HepG2 (cell line): ENCODE measurements at regions not wholly inside any gene's neighbourhood (a gene's known extent, or its start where the extent isn't known, plus 50 kb on each side); places are given as distances from the start of the nearest gene placed in this dataset.
A peak's percentile ranks its signal among the peaks of the same experiment; 100 is the strongest.

Source experiments
- ATRX ChIP-seq: sonication (generic); formaldehyde crosslinking; IDR thresholded peaks from 2 replicates; pipeline ENCODE4 v1.4.0; 2020; ENCODE audit warnings: missing genetic modification reagents, borderline replicate concordance
- CEBPB ChIP-seq: IDR thresholded peaks from 2 replicates; pipeline ENCODE4 v1.6.1; 2011; ENCODE audit warnings: low read depth, low read length, improper control_type of control experiment, borderline replicate concordance
- FOXJ3 ChIP-seq: sonication (generic); formaldehyde crosslinking; IDR thresholded peaks from 2 replicates; pipeline ENCODE4 v1.4.0; 2020; ENCODE audit warnings: missing genetic modification reagents, mild to moderate bottlenecking, borderline replicate concordance
- HBP1 ChIP-seq: IDR thresholded peaks from 2 replicates; pipeline ENCODE4 v1.6.1; 2016; ENCODE audit warnings: low read depth, control low read depth
- HNF4A ChIP-seq: sonication (generic); formaldehyde crosslinking; IDR thresholded peaks from 2 replicates; pipeline ENCODE4 v1.4.0; 2020; ENCODE audit warnings: missing genetic modification reagents
- KLF12 ChIP-seq: sonication (generic); formaldehyde crosslinking; IDR thresholded peaks from 2 replicates; pipeline ENCODE4 v1.4.0; 2020; ENCODE audit warnings: missing genetic modification reagents, borderline replicate concordance
- PHF21A ChIP-seq: sonication (generic); formaldehyde crosslinking; IDR thresholded peaks from 2 replicates; pipeline ENCODE4 v1.5.0; 2020; ENCODE audit warnings: mild to moderate bottlenecking, missing genetic modification reagents
- REL ChIP-seq: sonication (generic); formaldehyde crosslinking; conservative IDR thresholded peaks from 2 replicates; pipeline ENCODE4 v1.8.0; 2022; ENCODE audit warnings: mild to moderate bottlenecking, missing genetic modification reagents, moderate library complexity
- REXO4 ChIP-seq: sonication (generic); formaldehyde crosslinking; IDR thresholded peaks from 2 replicates; pipeline ENCODE4 v1.8.0; 2022; ENCODE audit warnings: missing genetic modification reagents, mild to moderate bottlenecking, borderline replicate concordance
- TCF7 ChIP-seq: sonication (generic); IDR thresholded peaks from 2 replicates; pipeline ENCODE4 v1.6.1; 2016; ENCODE audit warnings: antibody characterized with exemption, low read depth
- TEAD3 ChIP-seq: optimal IDR thresholded peaks from 2 replicates; pipeline ENCODE3; 2016; ENCODE audit warnings: borderline replicate concordance
- TFDP2 ChIP-seq: sonication (generic); formaldehyde crosslinking; IDR thresholded peaks from 2 replicates; pipeline ENCODE4 v1.4.0; 2020; ENCODE audit warnings: missing genetic modification reagents
- THYN1 ChIP-seq: sonication (generic); formaldehyde crosslinking; IDR thresholded peaks from 2 replicates; pipeline ENCODE4 v1.8.1; 2023; ENCODE audit warnings: low read depth, mild to moderate bottlenecking, moderate library complexity, missing genetic modification reagents, borderline replicate concordance
- TP53 ChIP-seq: sonication (generic); formaldehyde crosslinking; conservative IDR thresholded peaks from 2 replicates; pipeline ENCODE4 v1.4.0; 2020; ENCODE audit warnings: missing genetic modification reagents
- ZSCAN22 ChIP-seq: sonication (generic); formaldehyde crosslinking; IDR thresholded peaks from 2 replicates; pipeline ENCODE4 v1.4.0; 2020; ENCODE audit warnings: mild to moderate bottlenecking, missing genetic modification reagents
- ZSCAN31 ChIP-seq: sonication (generic); formaldehyde crosslinking; IDR thresholded peaks from 2 replicates; pipeline ENCODE4 v1.5.0; 2020; ENCODE audit warnings: low read depth, mild to moderate bottlenecking, missing genetic modification reagents
- TF ChIP-seq, protein P1 (sequence below): fragments of 450-650 bp; IDR thresholded peaks from 2 replicates; pipeline ENCODE4 v1.6.1; 2017

DNA sequence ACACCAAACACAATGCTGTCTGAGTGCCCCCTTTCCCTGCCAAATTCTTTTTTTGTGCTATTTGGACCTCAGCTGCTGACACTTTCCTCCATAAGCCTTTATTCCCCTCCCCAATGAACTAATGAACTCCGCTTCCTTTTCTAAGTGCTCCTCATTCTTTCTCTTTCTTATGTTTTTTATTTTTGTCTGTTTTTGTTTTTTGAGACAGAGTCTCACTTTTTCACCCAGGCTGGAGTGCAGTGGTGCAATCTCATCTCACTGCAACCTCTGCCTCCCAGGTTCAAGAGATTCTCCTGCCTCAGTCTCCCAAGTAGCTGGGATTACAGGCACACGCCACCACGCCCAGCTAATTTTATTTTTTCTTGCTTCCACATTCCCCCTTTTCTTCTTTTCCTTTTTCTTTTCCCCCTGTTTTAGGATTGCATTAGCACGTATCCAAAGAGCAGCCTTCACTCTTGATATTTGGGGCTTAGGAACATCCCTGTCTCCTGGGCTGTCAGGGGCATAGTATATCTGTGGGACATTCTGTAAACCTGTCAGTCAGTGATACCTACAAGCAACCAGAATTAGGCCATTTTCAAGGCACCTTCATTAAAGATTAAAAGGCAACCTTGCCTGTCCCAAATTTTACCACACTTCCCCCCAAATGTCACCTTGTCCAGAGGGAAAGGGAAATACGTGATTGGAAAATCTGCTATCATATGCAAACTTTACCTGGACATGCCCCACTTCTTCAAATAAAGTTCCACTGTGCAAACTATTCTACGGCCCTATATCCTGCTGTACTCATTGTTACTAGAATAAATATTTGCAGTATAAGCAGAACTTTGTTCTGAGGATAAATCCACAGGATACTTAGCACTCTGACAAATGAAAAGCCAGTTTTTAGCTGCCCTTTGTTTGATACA is 65.1 kb upstream of the ACSL3 start (continued):
- peak; percentile 68; the same call in 1 of the 2 replicates for TF ChIP-seq ZSCAN22 (CRISPR knock-in tag)
- TF ChIP-seq, protein P1, sequence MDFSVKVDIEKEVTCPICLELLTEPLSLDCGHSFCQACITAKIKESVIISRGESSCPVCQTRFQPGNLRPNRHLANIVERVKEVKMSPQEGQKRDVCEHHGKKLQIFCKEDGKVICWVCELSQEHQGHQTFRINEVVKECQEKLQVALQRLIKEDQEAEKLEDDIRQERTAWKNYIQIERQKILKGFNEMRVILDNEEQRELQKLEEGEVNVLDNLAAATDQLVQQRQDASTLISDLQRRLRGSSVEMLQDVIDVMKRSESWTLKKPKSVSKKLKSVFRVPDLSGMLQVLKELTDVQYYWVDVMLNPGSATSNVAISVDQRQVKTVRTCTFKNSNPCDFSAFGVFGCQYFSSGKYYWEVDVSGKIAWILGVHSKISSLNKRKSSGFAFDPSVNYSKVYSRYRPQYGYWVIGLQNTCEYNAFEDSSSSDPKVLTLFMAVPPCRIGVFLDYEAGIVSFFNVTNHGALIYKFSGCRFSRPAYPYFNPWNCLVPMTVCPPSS: no peak
- TF ChIP-seq THYN1: no peak
- TF ChIP-seq CEBPB: no peak
- TF ChIP-seq TFDP2 (CRISPR knock-in tag): peak; percentile 39; the same call in 1 of the 2 replicates
- peak; percentile 95 for TF ChIP-seq FOXJ3 (CRISPR knock-in tag)
- TF ChIP-seq TCF7: peak; percentile 94
- TF ChIP-seq ATRX: no peak
- TF ChIP-seq HBP1 (CRISPR knock-in tag): peak; percentile 79; the same call in 1 of the 2 replicates
- no peak for TF ChIP-seq REL (CRISPR knock-in tag)
- peak; percentile 75 for TF ChIP-seq PHF21A (CRISPR knock-in tag)
- no peak for TF ChIP-seq KLF12 (CRISPR knock-in tag)
- TF ChIP-seq HNF4A (CRISPR knock-in tag): peak; percentile 94
- no peak for TF ChIP-seq TP53 (CRISPR knock-in tag)
- TF ChIP-seq REXO4 (CRISPR knock-in tag): peak; percentile 66; the same call in 1 of the 2 replicates
- 0 out of 2 replicates have a peak, but pooled peaks have one; percentile 37 for TF ChIP-seq ZSCAN31 (CRISPR knock-in tag)
- TF ChIP-seq TEAD3 (CRISPR knock-in tag): peak; percentile 88
- TF ChIP-seq, all 625 proteins: peak for 172
